ENCODE measurements at regions not wholly inside any gene's neighbourhood (a gene's known extent, or its start where the extent isn't known, plus 50 kb on each side); places are given as distances from the start of the nearest gene placed in this dataset.

GRCh38 chr11:97740801-97741151 lies 1280.0 kb upstream of the CNTN5 start:
- no peaks in the 10 kb centered on the region for H4K20me1 ChIP-seq (ENCODE audit: low read depth)
- H3K9ac ChIP-seq, result no peak overlapping the region
- no peaks in the 10 kb centered on the region for H3K9me3 ChIP-seq (ENCODE audit: low read depth)
- H3K4me1 Mint-ChIP-seq, result no peaks in the 10 kb centered on the region
- H3K27me3 ChIP-seq, result no peaks in the 10 kb centered on the region
- no peaks in the 10 kb centered on the region for H3K79me2 ChIP-seq (ENCODE audit: low read depth)
- no peaks in the 10 kb centered on the region for H3F3A ChIP-seq (ENCODE audit: low read depth)
- H3K36me3 Mint-ChIP-seq, result no peaks in the 10 kb centered on the region
- no peak overlapping the region for H3K4me2 ChIP-seq
- H3K36me3 ChIP-seq, result no peaks in the 10 kb centered on the region
- no peak overlapping the region for H3K4me3 Mint-ChIP-seq
- H3K4me1 ChIP-seq, result no peaks in the 10 kb centered on the region
- no peak overlapping the region for H3K27ac ChIP-seq
- peaks cover 3% of the 10 kb centered on the region for H3K9me3 Mint-ChIP-seq
- TF ChIP-seq EZH2phosphoT487 (IDR thresholded peaks at IDR 0.05) (no peak), EZH2 (IDR thresholded peaks at IDR 0.05) (no peak), CTCF (IDR thresholded peaks at IDR 0.05) (no peak)
- no peak overlapping the region for H3K4me3 ChIP-seq
- H2AFZ ChIP-seq (replicated peaks), result no peak overlapping the region
- H3K27ac Mint-ChIP-seq, result no peak overlapping the region
- H3K27me3 Mint-ChIP-seq (ENCODE audit: insufficient read depth, low read depth), result peaks cover 2% of the 10 kb centered on the region
- DNase-seq (ENCODE audit: low spot score), result no peak

GRCh38 chr11:97742717-97743116 lies 1278.0 kb upstream of the CNTN5 start:
- Mint-ChIP-seq H3K27ac (no peak overlapping the region), H3K4me1 (no peaks in the 10 kb centered on the region), H3K36me3 (no peaks in the 10 kb centered on the region), H3K27me3 (ENCODE audit: insufficient read depth, low read depth) (peaks cover 2% of the 10 kb centered on the region), H3K9me3 (no peaks in the 10 kb centered on the region), H3K4me3 (no peak overlapping the region)
- Histone ChIP-seq H3K4me3 (no peak overlapping the region), H3K27me3 (no peaks in the 10 kb centered on the region), H4K20me1 (ENCODE audit: low read depth) (no peaks in the 10 kb centered on the region), H3K4me1 (no peaks in the 10 kb centered on the region), H3K27ac (no peak overlapping the region), H3K9me3 (ENCODE audit: low read depth) (no peaks in the 10 kb centered on the region), H3K4me2 (no peak overlapping the region), H3F3A (ENCODE audit: low read depth) (no peaks in the 10 kb centered on the region), H2AFZ (replicated peaks) (peak overlapping the region; percentile 10), H3K79me2 (ENCODE audit: low read depth) (no peaks in the 10 kb centered on the region), H3K9ac (no peak overlapping the region), H3K36me3 (no peaks in the 10 kb centered on the region)
- no peak for DNase-seq (ENCODE audit: low spot score)
- TF ChIP-seq EZH2phosphoT487 (IDR thresholded peaks at IDR 0.05), result no peak
- TF ChIP-seq EZH2 (IDR thresholded peaks at IDR 0.05), result no peak
- TF ChIP-seq CTCF (IDR thresholded peaks at IDR 0.05), result no peak

- Mint-ChIP-seq H3K27me3 (ENCODE audit: insufficient read depth, low read depth) (peaks cover 2% of the 10 kb centered on the region), H3K36me3 (no peaks in the 10 kb centered on the region), H3K27ac (no peak overlapping the region), H3K4me1 (no peaks in the 10 kb centered on the region), H3K9me3 (no peaks in the 10 kb centered on the region), H3K4me3 (no peak overlapping the region)
- Histone ChIP-seq H3K27me3 (no peaks in the 10 kb centered on the region), H3K4me2 (no peak overlapping the region), H3K9me3 (ENCODE audit: low read depth) (no peaks in the 10 kb centered on the region), H3K9ac (no peak overlapping the region), H3K36me3 (no peaks in the 10 kb centered on the region), H2AFZ (replicated peaks) (peak overlapping the region; percentile 10), H3K4me1 (peaks cover 2% of the 10 kb centered on the region), H4K20me1 (ENCODE audit: low read depth) (no peaks in the 10 kb centered on the region), H3K79me2 (ENCODE audit: low read depth) (no peaks in the 10 kb centered on the region), H3F3A (ENCODE audit: low read depth) (no peaks in the 10 kb centered on the region), H3K4me3 (no peak overlapping the region), H3K27ac (no peak overlapping the region)
- TF ChIP-seq CTCF (IDR thresholded peaks at IDR 0.05) (no peak), EZH2 (IDR thresholded peaks at IDR 0.05) (no peak), EZH2phosphoT487 (IDR thresholded peaks at IDR 0.05) (no peak)
- DNase-seq (ENCODE audit: low spot score), result no peak
Observed at GRCh38 chr11:97743205-97743742, 1277.5 kb upstream of the CNTN5 start.
